Testis (tissue), 2 donors: ENCODE measurements at regions not wholly inside any gene's neighbourhood (a gene's known extent, or its start where the extent isn't known, plus 50 kb on each side); places are given as distances from the start of the nearest gene placed in this dataset.

Experiments used
- POLR2A ChIP-seq: fragments of 450-650 bp; IDR thresholded peaks from one replicate; pipeline ENCODE4 v1.6.1; 2017; ENCODE audit warnings: antibody characterized with exemption, mild to moderate bottlenecking, moderate library complexity
- TF ChIP-seq, protein P1 (sequence below), 3 experiments: fragments of 450-650 bp in 2 of 3; fragments of 200-600 bp in 1 of 3; sonication (generic) in 1 of 3; IDR thresholded peaks; one replicate each; pipeline ENCODE4 v1.5.1; 2016 to 2019; ENCODE audit warnings: antibody characterized with exemption in 3 of 3, mild to moderate bottlenecking in 2 of 3, moderate library complexity in 1 of 3

DNA sequence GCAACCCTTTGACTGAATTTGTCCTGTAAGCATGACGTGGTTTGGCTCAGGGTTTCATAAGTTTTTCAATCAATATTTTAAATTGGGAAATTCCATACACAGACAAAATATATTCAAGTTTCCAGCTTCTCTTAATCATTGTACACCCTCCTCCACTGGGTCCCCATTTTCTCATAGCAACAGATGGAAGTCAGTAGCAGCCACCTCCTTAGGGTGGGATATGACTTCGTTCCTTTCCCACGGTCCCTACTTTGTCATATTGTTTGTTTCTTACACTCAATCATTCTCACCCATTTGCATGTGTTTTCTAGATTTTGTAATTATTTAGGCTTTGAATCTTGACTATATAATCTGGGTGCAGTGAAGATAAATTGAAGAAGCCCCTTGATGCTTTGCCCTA, 664.5 kb upstream of the IGFBP7 start:
- TF ChIP-seq, protein P1, sequence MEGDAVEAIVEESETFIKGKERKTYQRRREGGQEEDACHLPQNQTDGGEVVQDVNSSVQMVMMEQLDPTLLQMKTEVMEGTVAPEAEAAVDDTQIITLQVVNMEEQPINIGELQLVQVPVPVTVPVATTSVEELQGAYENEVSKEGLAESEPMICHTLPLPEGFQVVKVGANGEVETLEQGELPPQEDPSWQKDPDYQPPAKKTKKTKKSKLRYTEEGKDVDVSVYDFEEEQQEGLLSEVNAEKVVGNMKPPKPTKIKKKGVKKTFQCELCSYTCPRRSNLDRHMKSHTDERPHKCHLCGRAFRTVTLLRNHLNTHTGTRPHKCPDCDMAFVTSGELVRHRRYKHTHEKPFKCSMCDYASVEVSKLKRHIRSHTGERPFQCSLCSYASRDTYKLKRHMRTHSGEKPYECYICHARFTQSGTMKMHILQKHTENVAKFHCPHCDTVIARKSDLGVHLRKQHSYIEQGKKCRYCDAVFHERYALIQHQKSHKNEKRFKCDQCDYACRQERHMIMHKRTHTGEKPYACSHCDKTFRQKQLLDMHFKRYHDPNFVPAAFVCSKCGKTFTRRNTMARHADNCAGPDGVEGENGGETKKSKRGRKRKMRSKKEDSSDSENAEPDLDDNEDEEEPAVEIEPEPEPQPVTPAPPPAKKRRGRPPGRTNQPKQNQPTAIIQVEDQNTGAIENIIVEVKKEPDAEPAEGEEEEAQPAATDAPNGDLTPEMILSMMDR (IDR thresholded peaks at IDR 0.05): no peak
- TF ChIP-seq POLR2A: no peak
